Gastroesophageal sphincter (tissue), 4 donors: ENCODE measurements at regions not wholly inside any gene's neighbourhood (a gene's known extent, or its start where the extent isn't known, plus 50 kb on each side); places are given as distances from the start of the nearest gene placed in this dataset.

ENCODE experiments used
- ATAC-seq: fragments of 150-250 bp; one replicate; pipeline ENCODE4 v1.9.1; 2016; ENCODE audit warnings: mild to moderate bottlenecking, moderate library complexity
- H3K27ac ChIP-seq, 4 donors: fragments of 200-600 bp; sonication (generic) in 3 of 4; 1 replicate in 3 of 4; 2 replicates in 1 of 4; pipeline ENCODE4 v1.5.1; 2016 to 2019
- H3K27me3 ChIP-seq: fragments of 200-600 bp; sonication (generic); one replicate; pipeline ENCODE4 v1.5.1; 2019
- H3K36me3 ChIP-seq, 2 donors: fragments of 200-600 bp; sonication (generic); one replicate each; pipeline ENCODE4 v1.5.1; 2019; ENCODE audit warnings: control low read depth in 1 of 2
- H3K4me1 ChIP-seq, 3 donors: fragments of 200-600 bp; sonication (generic); 1 replicate in 2 of 3; 2 replicates in 1 of 3; pipeline ENCODE4 v1.5.1; 2016 to 2019; ENCODE audit warnings: control low read depth in 2 of 3
- H3K4me3 ChIP-seq, 2 donors: fragments of 200-600 bp; sonication (generic); one replicate each; pipeline ENCODE4 v1.5.1; 2019; ENCODE audit warnings: mild to moderate bottlenecking in 1 of 2, moderate library complexity in 1 of 2
- H3K9me3 ChIP-seq, 3 donors: fragments of 200-600 bp; sonication (generic); one replicate each; pipeline ENCODE4 v1.5.1; 2017 to 2019; ENCODE audit warnings: control low read depth in 2 of 3
- EP300 ChIP-seq: sonication (generic); formaldehyde crosslinking; IDR thresholded peaks from one replicate; pipeline ENCODE4 v1.6.1; 2017; ENCODE audit warnings: antibody characterized with exemption, mild to moderate bottlenecking
- POLR2A ChIP-seq, 2 donors: fragments of 450-650 bp; IDR thresholded peaks; one replicate each; pipeline ENCODE4 v1.6.1; 2017; ENCODE audit warnings: antibody characterized with exemption in 2 of 2, mild to moderate bottlenecking in 2 of 2, moderate library complexity in 1 of 2
- POLR2AphosphoS5 ChIP-seq: sonication (generic); formaldehyde crosslinking; IDR thresholded peaks from one replicate; pipeline ENCODE4 v1.6.1; 2017; ENCODE audit warnings: antibody characterized with exemption
- WGBS, 2 donors: methylation state at CpG; one replicate each; pipeline ENCODE4 v1.1.5; 2018; ENCODE audit warnings: low coverage in 1 of 2; 5-methylcytosine and 5-hydroxymethylcytosine counted together
- TF ChIP-seq, protein P1 (sequence below), 4 experiments: fragments of 200-600 bp in 2 of 4; fragments of 450-650 bp in 2 of 4; sonication (generic) in 1 of 4; IDR thresholded peaks; one replicate each; pipeline ENCODE4 v1.5.1; 2017 to 2019; ENCODE audit warnings: antibody characterized with exemption in 4 of 4, mild to moderate bottlenecking in 2 of 4, moderate library complexity in 2 of 4

DNA sequence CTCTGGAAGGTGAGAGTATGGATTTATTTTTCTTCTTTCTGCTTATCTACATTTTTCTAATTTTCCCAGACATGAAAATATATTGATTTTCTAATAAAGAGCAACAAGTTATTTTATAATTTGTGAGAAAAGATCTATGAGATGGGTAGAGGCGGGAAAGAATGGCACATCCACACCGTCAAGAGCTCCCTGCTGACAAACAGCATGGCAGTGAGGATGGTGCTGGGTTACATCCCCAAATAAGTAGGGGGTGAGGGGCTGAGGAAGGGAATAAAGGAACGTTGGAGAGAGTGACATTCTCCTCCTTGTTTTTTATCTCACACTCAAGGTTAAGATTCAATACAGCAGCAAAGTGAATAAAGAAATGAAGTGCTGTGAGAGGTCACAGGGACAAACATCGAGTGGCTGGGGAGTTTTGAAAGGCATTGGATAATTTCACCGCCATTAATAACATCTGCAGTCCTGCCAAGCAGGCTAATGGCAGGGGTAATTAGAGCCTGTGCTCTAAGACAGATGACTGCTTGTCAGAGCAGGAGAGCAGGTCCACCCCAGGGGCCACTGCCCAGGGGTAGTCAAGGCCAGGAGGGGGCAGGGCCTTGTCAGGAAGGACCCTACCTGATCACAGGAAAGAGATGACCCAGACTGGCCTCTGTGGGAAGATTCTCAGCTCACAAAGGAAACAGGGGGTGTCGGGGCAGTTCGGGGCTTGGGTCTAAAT, 323.8 kb downstream of the FBXW7 start:
- H3K4me1 ChIP-seq = no peaks in the 10 kb centered on the region
- WGBS, 2 donors = 39 to 42% methylated on average over 5 to 7 of the region's 7 CpGs
- H3K9me3 ChIP-seq = peaks cover 0 to 9% (median 0%) of the 10 kb centered on the region in 3 donors
- no peaks in the 10 kb centered on the region for H3K36me3 ChIP-seq
- H3K27me3 ChIP-seq = peaks cover 10% of the 10 kb centered on the region
- ATAC-seq = no peak
- no peak overlapping the region for H3K27ac ChIP-seq
- H3K4me3 ChIP-seq = no peak overlapping the region
- no peak for TF ChIP-seq POLR2A (IDR thresholded peaks at IDR 0.05)
- TF ChIP-seq, protein P1, sequence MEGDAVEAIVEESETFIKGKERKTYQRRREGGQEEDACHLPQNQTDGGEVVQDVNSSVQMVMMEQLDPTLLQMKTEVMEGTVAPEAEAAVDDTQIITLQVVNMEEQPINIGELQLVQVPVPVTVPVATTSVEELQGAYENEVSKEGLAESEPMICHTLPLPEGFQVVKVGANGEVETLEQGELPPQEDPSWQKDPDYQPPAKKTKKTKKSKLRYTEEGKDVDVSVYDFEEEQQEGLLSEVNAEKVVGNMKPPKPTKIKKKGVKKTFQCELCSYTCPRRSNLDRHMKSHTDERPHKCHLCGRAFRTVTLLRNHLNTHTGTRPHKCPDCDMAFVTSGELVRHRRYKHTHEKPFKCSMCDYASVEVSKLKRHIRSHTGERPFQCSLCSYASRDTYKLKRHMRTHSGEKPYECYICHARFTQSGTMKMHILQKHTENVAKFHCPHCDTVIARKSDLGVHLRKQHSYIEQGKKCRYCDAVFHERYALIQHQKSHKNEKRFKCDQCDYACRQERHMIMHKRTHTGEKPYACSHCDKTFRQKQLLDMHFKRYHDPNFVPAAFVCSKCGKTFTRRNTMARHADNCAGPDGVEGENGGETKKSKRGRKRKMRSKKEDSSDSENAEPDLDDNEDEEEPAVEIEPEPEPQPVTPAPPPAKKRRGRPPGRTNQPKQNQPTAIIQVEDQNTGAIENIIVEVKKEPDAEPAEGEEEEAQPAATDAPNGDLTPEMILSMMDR (IDR thresholded peaks at IDR 0.05) = no peak

DNA sequence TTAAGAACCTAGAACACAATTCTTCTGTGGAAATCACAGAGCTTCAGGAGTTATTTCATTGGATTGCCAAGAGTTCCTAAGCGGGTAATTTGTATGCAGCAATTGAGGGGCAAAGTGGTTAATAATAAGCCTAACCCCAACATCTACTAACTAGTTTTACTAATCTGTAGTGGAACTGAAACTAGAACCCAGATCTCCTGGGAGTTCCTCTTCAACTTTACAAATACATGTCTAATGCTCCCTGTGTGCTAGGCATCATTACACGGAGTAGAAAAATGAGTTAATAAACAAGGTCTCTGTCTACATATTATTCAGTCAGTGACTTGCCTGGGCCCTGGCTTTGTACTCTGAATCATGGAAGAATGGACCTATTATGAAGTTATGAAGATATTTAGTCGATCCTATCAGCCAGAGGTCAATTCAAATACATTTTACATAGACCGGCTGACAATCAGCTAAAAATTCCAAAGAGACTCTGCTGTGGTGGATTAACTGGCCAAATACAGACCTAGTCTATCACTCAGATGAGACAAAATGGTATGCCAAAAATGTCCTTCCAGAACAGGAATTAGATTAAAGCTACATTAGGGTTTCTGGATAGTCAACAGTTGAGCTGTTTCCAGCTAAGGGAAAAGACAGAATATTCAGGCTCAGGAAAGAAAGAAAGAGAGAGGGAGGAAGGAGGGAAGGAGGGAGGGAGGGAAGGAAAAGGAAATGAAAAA, 326.0 kb downstream of the FBXW7 start:
- no peak overlapping the region for H3K4me3 ChIP-seq
- WGBS, 2 donors = 53 to 62% methylated on average over 4 of the region's 4 CpGs
- no peak for ATAC-seq

GRCh38 chr4:152207378-152207720, 328.5 kb downstream of the FBXW7 start:
- peaks cover 10% of the 10 kb centered on the region for H3K27me3 ChIP-seq
- WGBS, 2 donors = 45 to 54% methylated on average over 2 of the region's 2 CpGs
- no peak overlapping the region for H3K27ac ChIP-seq
- no peaks in the 10 kb centered on the region for H3K4me1 ChIP-seq
- no peak overlapping the region for H3K4me3 ChIP-seq
- no peaks in the 10 kb centered on the region for H3K36me3 ChIP-seq
- TF ChIP-seq EP300 (no peak), POLR2AphosphoS5 (no peak), POLR2A (IDR thresholded peaks at IDR 0.05) (no peak)
- TF ChIP-seq, protein P1 (IDR thresholded peaks at IDR 0.05) = no peak
- no peak for ATAC-seq
- H3K9me3 ChIP-seq = no peaks in the 10 kb centered on the region

More for the DNA sequence above, 326.0 kb downstream of the FBXW7 start:
- Histone ChIP-seq H3K27ac (no peak overlapping the region), H3K36me3 (no peaks in the 10 kb centered on the region), H3K9me3 (peaks cover 0 to 5% (median 0%) of the 10 kb centered on the region in 3 donors), H3K4me1 (no peaks in the 10 kb centered on the region), H3K27me3 (peaks cover 10% of the 10 kb centered on the region)
- no peak for TF ChIP-seq POLR2A (IDR thresholded peaks at IDR 0.05)
- no peak for TF ChIP-seq POLR2AphosphoS5
- TF ChIP-seq, protein P1 (IDR thresholded peaks at IDR 0.05) = no peak
- TF ChIP-seq EP300 = no peak

DNA sequence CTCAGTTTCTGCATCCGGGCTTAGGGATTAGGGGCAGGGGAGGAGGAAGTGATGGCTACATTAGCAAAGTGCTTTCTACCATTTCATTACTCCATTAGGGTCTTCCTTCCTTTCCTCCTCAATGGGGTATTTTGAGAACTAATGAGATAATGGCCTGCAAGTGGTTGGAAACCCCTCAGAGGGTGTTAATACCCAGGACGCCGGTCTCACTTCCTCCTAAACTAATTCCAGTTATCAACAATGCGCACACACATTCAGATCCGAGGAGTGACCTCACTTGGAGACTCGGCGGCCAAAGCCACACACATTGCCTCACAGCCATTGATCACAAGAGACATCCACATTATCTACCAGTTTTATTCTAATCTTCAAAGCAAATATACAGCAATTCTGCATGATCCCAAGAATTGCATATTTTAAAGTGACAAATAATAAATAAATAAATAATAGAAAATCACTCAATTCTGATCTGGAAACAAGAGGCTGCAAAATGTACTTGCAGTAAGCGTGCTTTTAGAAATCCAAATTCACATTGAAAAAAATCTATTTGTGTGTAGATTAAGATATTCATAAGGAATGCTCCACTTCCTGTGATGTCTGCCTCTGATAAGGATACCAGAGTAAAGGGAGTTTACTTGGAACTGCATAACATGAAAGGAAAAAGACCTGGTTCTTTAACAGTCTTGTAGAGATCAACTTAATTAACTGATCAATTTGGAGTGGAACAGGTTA, 329.1 kb downstream of the FBXW7 start:
- H3K9me3 ChIP-seq = no peaks in the 10 kb centered on the region
- no peaks in the 10 kb centered on the region for H3K4me1 ChIP-seq
- no peak overlapping the region for H3K4me3 ChIP-seq
- H3K27ac ChIP-seq = no peak overlapping the region
- ATAC-seq = no peak
- H3K36me3 ChIP-seq = no peaks in the 10 kb centered on the region
- peaks cover 10% of the 10 kb centered on the region for H3K27me3 ChIP-seq
- TF ChIP-seq POLR2AphosphoS5 = no peak
- TF ChIP-seq, protein P1 (IDR thresholded peaks at IDR 0.05) = no peak
- WGBS, 2 donors = 46 to 59% methylated on average over 5 to 8 of the region's 8 CpGs
